Activated T-cell treated with anti-CD3 and anti-CD28 coated beads, Interleukin-2, amount 50 U/mL, for 24 hours (primary cell): ENCODE measurements at regions not wholly inside any gene's neighbourhood (a gene's known extent, or its start where the extent isn't known, plus 50 kb on each side); places are given as distances from the start of the nearest gene placed in this dataset.
A peak's percentile ranks its signal among the peaks of the same experiment; 100 is the strongest.
"Not testable (repeated sequence)": the region's sequence is repeated elsewhere in the genome, so short reads cannot be mapped to it uniquely, and the experiment has no call there.

Source experiments
- DNase-seq: peaks from one replicate; pipeline ENCODE4 v3.0.0-alpha.2; 2020
- H3K27ac Mint-ChIP-seq: 2 replicates; pipeline ENCODE4 v1.8.0; 2020; ENCODE audit warnings: mild to moderate bottlenecking, mixed read lengths
- H3K27me3 Mint-ChIP-seq: 2 replicates; pipeline ENCODE4 v1.8.0; 2020; ENCODE audit warnings: mixed read lengths
- H3K36me3 Mint-ChIP-seq: 2 replicates; pipeline ENCODE4 v1.8.0; 2020; ENCODE audit warnings: low read depth, mixed read lengths
- H3K4me1 Mint-ChIP-seq: 2 replicates; pipeline ENCODE4 v1.8.0; 2020; ENCODE audit warnings: low read depth, mixed read lengths
- H3K4me3 Mint-ChIP-seq: 2 replicates; pipeline ENCODE4 v1.8.0; 2020; ENCODE audit warnings: mild to moderate bottlenecking, moderate library complexity, mixed read lengths
- H3K9me3 Mint-ChIP-seq: 2 replicates; pipeline ENCODE4 v1.8.0; 2020; ENCODE audit warnings: mixed read lengths

GRCh38 chr5:177891547-177892356 is 104.3 kb downstream of the PROP1 start:
- H3K4me3 Mint-ChIP-seq, H3K36me3 Mint-ChIP-seq, H3K9me3 Mint-ChIP-seq, H3K27me3 Mint-ChIP-seq, H3K27ac Mint-ChIP-seq, H3K4me1 Mint-ChIP-seq: not testable (repeated sequence)
- peak; percentile 50 for DNase-seq

DNA sequence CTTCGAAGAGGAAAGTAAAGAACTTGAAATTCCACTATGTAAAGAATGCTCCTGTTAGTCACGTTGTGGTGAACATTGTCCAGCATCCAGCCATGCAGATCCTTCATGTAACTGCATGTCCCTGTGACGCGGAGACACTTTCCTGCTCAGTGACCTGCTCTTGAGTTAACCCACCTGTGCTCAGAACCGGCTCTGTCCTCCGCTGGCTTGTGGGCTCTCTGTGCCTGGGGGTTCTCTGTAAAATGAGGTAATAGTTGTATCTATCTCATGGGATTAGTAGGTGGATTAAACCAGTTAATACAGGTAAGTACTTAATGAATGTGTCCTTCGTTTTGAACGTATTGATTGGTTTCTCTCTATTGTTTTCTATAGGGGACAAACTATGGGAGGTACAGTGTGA is 100.6 kb upstream of the FAM153A start:
- not testable (repeated sequence) for DNase-seq, H3K9me3 Mint-ChIP-seq, H3K4me1 Mint-ChIP-seq, H3K4me3 Mint-ChIP-seq, H3K27me3 Mint-ChIP-seq, H3K27ac Mint-ChIP-seq
- peaks cover 17% of the 10 kb centered on the region for H3K36me3 Mint-ChIP-seq

GRCh38 chr5:177875900-177876238 is 93.2 kb upstream of the FAM153A start:
- peak overlapping the region; percentile 52 for H3K27ac Mint-ChIP-seq
- H3K36me3 Mint-ChIP-seq: not testable (repeated sequence)

GRCh38 chr5:177875013-177875899 is 92.6 kb upstream of the FAM153A start:
- not testable (repeated sequence) for H3K36me3 Mint-ChIP-seq, H3K4me1 Mint-ChIP-seq, H3K27me3 Mint-ChIP-seq, H3K9me3 Mint-ChIP-seq
- DNase-seq: peak; percentile 38
- H3K4me3 Mint-ChIP-seq: peak overlapping the region; percentile 78
- H3K27ac Mint-ChIP-seq: peak overlapping the region; percentile 52

More at GRCh38 chr5:177875900-177876238, 93.2 kb upstream of the FAM153A start:
- not testable (repeated sequence) for DNase-seq, H3K27me3 Mint-ChIP-seq, H3K4me1 Mint-ChIP-seq, H3K9me3 Mint-ChIP-seq
- peak overlapping the region; percentile 78 for H3K4me3 Mint-ChIP-seq

GRCh38 chr5:177863822-177864446 is 81.2 kb upstream of the FAM153A start:
- not testable (repeated sequence) for DNase-seq, H3K4me3 Mint-ChIP-seq, H3K27ac Mint-ChIP-seq, H3K4me1 Mint-ChIP-seq, H3K9me3 Mint-ChIP-seq, H3K27me3 Mint-ChIP-seq, H3K36me3 Mint-ChIP-seq

DNA sequence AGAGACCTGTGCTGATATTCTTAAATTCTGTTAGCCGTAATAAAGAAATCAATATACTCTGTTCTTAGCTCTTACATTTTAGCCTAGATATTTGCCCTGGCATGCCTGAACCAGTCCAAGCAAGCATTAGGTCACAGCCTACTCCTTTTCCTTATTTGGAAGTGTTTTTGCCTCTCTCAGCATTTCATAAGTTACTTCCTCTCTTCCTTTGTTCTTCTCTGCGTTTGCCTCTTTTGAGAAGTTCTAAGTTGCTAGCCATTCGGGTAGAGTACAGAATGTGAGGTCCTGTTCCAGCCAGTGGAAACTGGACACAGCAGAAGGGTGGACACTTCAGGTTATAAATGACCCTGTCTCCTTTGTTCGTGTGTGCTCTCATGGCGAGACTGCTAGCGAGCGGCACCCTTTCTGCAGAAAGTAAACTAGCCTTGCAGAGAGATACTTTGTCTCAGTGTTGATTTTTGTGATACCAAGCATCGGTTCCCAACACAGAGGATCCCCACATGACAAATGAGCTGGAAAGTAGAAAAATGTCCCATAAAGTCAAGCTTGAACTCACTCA is 75.0 kb upstream of the FAM153A start:
- not testable (repeated sequence) for DNase-seq, H3K36me3 Mint-ChIP-seq, H3K4me3 Mint-ChIP-seq, H3K9me3 Mint-ChIP-seq, H3K27me3 Mint-ChIP-seq, H3K27ac Mint-ChIP-seq, H3K4me1 Mint-ChIP-seq

DNA sequence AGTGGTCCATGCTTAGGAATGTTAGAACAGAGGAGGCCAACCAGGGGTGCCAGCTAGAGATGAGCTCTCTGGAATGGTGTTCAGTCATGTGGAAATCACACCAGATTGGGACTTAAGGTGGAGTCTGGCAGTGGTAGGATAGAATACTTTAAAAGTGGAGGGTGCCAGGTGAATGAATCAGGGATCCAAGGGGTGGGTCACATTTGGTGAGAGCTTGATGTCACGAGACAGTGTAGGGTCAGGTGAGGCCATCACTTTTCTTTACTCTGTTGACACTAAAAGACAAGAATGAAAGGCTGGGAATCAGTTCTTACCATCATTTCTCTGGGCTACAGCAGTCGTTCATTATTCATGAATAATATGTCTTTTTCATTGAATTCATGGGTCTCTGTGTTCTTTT is 73.8 kb upstream of the FAM153A start:
- not testable (repeated sequence) for H3K4me3 Mint-ChIP-seq, H3K9me3 Mint-ChIP-seq, H3K36me3 Mint-ChIP-seq, H3K27me3 Mint-ChIP-seq, H3K27ac Mint-ChIP-seq, DNase-seq, H3K4me1 Mint-ChIP-seq

DNA sequence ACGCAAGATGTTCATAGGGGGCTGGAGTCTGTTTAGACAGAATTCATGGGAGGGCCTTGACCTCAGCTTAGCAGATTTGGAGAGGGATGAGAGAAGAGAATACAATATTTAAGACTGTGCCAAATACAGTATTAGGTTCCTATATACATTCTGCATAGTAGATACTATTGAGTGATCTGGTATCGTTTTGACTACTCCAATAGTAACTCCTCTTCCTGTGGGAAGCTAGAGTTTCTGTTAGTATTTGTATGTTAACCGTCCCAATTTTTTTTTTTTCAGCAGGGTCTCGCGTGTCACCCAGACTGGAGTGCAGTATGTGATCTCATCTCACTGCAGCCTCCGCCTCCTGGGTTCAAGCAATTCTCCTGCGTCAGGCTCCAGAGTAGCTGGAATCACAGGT is 65.2 kb upstream of the FAM153A start:
- not testable (repeated sequence) for H3K36me3 Mint-ChIP-seq, DNase-seq, H3K9me3 Mint-ChIP-seq, H3K4me3 Mint-ChIP-seq, H3K27ac Mint-ChIP-seq, H3K4me1 Mint-ChIP-seq, H3K27me3 Mint-ChIP-seq

DNA sequence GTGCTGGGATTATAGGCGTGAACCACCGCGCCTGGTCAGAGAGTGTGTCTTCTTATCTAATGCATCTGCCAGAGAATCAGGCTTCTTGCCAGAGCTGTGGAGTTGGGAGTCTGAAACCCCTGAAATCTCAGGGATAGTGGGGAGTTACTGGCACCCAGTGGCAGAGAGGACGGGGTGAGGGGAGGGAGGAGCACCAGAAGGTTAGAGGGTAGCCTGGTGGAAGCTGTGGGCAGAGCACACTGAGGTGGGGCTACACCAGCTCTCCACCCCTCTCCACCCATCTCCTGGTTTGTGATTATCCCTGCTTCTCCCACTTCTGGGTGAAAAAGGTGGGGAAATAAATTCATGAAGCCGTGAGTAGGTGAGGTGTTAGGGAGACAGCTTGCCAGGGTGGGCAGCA is 63.9 kb upstream of the FAM153A start:
- H3K4me1 Mint-ChIP-seq, DNase-seq, H3K27me3 Mint-ChIP-seq, H3K4me3 Mint-ChIP-seq, H3K36me3 Mint-ChIP-seq, H3K9me3 Mint-ChIP-seq, H3K27ac Mint-ChIP-seq: not testable (repeated sequence)

GRCh38 chr5:177845906-177846305 is 63.2 kb upstream of the FAM153A start:
- H3K4me3 Mint-ChIP-seq, H3K9me3 Mint-ChIP-seq, H3K27ac Mint-ChIP-seq, H3K27me3 Mint-ChIP-seq, H3K4me1 Mint-ChIP-seq, DNase-seq, H3K36me3 Mint-ChIP-seq: not testable (repeated sequence)

DNA sequence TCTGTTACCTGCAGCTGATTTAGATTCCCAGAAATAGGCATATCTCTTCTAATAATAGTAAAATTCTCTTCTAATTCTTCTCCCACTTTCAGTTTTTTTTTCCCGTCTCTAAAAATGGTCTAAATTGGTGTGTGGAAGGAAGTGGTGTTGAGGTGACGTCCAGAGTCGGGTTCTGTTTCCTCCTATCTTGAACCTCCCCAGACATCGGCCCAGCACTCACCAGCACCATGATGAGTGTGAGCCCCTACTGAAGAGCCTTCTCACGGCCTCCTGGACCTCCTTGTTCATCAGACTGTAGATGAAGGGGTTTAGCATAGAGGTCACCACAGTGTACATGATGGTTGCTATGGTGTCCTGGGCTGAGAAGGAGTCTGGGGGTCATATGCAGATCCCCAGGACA is 53.5 kb upstream of the FAM153A start:
- not testable (repeated sequence) for DNase-seq, H3K9me3 Mint-ChIP-seq, H3K4me3 Mint-ChIP-seq, H3K36me3 Mint-ChIP-seq, H3K27ac Mint-ChIP-seq, H3K27me3 Mint-ChIP-seq
- H3K4me1 Mint-ChIP-seq: peaks cover 15% of the 10 kb centered on the region
